Ecto neural progenitor cell (in vitro differentiated cells): ENCODE measurements at regions not wholly inside any gene's neighbourhood (a gene's known extent, or its start where the extent isn't known, plus 50 kb on each side); places are given as distances from the start of the nearest gene placed in this dataset.

Experiments used
- DNase-seq: peaks from one replicate; pipeline ENCODE4 v3.0.0-alpha.2; 2018; ENCODE audit warnings: low spot score

DNA sequence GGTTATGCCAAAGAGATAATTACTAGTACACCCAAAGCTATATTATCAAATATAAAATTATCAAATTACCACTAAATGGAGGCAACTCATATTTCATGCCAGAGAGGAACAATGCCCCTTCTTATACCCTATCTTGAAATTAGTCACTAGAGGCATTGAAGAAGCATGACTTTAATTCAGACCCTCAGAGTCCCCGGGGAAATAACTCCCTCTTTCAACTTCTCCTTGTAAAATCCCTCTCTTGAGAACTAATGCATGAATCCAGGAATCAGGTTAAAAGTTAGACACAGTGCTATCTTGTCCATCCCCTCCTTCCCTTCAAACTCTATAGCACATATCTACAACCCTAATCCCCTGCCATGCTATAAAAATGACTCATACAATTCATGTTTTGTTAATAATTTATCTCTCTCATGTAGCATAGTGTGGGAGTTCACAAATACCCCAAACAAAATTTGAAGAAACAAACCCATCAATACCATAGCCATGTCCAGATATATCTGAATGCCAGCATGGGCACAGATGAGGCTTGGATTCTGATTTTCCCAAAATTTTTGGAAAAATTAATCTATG, 665.4 kb downstream of the KCNA4 start:
- no peak for DNase-seq

DNA sequence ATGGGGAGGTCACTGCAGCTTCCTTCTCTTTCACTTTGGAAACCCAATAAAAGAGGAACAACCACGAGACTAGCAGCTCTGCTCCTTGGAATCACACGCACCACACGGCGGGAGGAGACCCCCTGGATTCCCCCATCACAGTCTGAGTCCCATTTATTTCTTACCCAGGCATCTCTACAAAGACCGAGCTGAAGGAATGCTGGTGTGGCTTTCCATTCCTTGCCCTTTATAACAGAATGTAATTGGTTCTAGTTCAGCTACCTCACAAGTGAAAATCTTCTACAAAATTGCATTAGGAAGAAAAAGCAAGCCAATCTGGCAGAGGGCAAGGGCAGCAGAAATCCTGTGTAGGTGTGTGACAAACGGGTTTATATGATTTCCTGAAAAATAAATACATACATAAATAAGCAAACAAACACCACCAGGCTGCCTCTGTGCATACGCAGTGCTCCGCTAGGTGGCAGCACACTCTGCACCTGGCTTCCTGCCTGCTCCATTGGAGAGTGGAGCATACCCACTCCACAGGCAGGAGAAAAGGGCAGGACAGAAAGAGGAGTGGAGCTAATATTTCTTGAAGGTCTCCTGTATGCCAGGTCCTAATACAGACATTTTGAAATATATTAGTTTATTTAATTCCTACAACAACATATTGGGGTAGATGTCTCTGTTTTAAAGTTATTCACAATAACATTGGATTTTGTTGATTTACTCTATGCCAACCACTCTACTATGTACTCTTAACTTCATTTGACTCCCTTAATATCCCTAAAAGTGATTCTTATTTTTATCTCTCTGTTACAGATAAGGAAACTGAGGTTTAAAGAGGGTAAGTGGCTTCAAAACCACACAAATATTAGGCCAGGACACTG, 673.1 kb downstream of the KCNA4 start:
- DNase-seq, result peak; percentile 78

DNA sequence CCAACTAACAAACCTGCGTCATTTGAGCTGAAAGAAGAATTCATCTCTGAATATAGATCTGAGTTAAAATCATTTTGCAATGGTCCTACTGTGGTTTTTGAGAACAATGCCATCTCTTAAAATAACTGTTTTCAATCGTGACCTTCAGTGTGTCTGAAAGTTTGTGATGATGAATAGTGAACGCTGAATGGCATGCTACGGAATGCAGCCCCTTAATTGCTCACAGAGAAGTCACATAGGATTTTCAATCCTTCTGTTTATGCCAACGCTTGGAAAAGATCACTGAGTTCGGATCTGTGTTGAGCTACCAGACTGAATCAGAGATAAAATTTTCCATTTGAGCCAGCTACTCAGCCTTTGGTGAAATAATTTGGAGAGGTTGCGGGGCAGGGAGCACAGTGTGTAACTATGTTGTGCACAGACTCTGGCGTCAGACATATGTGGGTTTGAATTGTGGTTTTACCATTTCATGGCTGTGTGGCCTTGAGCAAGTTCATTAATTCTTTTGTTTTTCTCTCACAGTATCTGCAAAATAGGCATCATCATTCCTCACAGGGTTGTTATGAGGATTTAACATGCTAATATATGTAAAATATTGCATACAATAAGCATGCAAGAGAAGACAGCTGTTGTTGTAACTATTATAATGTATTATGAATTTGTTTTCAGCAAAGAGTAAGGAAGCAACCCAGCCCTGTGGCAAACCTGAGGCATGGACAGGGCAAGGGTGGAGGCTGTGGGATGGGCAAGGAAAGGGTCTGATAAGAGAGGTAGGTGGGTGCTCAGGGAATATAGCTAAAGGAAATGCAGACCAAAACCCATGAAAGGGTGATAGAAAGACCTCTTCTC, 679.9 kb downstream of the KCNA4 start:
- DNase-seq, result no peak

DNA sequence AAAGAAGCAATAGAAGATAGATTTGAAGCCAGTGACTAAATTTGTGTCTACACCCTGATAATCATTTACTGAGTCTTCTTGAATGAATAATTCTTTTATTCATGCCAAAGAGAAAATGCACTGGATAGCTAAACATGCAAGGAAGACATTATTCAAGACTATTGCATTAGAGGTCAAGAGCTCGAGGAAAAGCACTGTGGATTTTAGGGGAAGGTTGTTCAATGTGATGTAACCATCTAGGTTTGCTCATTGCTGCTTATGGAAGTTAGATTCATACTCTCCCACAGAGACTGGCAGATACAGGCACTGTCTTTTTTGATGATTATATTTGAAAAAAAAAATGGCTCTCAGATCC, 682.1 kb downstream of the KCNA4 start:
- no peak for DNase-seq

DNA sequence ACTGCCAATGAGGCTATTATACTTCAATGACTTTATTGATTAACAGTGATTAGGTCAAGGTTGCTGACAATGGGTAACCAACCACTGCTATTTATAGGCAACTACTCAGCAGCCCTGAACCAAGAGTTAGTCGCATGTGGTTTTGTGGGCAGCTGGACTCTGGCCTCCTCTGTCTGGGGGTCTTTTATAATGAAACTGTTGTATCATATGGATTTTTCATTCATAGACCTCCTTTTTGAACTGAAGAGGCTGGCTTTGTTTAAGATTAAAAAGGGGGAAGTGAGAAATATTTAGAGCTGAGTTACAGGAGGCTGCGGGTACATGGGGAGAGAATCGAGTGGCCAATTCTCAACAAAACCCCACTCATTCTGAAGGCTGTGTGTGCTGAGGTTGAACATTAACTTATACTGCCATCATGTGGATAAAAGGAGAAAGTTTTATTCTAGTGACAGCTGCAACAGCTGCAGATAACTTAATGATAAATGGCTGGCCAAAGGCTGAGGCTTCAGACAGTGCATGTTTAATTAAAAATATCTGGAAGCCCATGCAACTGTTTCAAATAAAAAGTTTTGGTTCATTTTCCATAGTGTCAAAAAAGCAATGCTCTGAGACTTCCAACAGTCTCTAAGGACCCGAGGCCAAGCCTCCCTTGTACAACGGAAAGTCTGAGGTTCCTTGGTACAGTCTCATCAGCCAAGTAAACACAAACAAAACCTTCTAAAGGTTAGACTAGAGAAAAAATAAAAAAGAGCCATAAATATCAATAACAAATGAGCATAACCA, 682.6 kb downstream of the KCNA4 start:
- DNase-seq, result no peak

GRCh38 chr11:29331451-29332010, 685.3 kb downstream of the KCNA4 start:
- no peak for DNase-seq

- no peak for DNase-seq
Measured at GRCh38 chr11:29328961-29329441, 687.8 kb downstream of the KCNA4 start.

GRCh38 chr11:29327891-29328290, 688.9 kb downstream of the KCNA4 start:
- no peak for DNase-seq

DNA sequence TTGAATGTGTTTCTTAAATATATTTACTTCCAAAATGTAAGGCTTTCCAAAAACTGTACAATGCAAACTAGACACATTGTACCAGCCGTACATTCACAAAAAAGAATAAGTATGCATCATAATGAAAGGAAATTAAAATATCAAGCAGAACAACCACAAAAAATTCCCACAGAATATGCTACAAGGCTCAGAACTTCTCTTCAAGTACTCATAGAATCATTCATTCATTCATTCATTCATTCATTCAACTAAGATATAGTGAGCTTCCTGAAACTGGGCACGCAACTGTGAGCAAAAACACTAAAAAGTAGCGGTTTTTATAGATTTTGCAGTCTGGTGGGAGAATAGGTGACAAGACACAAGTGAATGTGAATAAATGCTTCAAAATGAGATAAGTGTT, 690.1 kb downstream of the KCNA4 start:
- DNase-seq, result no peak

DNA sequence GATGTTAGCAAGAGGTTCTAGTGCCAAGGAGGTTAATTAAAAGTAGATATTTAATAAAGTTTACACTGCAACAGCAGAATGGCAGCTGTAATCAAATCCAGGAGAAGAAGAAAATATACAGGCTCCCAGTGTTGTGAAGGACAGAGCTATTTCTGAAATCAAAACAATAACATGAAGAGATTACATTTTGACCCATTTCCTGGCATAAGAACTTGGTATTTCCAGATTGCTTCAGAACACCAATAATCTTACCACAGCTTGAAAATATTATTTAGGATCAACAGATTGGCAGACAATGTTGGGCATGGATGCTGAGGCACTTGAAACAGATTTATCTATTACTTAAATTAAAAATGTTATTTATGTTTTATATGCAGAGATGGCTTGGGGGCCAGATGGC, 692.5 kb downstream of the KCNA4 start:
- DNase-seq, result no peak

GRCh38 chr11:29321293-29322132, 695.3 kb downstream of the KCNA4 start:
- DNase-seq, result no peak

DNA sequence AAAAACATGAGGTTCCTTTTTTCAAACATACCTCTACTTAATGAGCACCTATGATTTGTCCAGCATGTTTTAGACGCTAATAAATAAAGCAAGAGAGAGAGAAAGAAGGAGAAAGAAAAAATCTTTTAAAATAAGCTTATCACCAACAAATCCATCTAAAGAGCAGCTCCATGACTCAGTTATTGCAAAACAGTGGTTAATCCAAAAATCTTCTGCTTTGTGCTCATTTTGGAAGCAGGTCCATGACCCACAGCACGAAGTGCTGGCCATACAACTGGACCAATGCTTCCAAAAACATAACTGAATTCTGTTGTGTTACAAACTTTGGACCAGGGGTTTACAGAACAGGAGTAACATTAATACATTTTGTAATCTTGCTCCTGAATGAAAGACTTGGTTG, 696.6 kb downstream of the KCNA4 start:
- no peak for DNase-seq

GRCh38 chr11:29319210-29319609, 697.6 kb downstream of the KCNA4 start:
- no peak for DNase-seq

GRCh38 chr11:29318134-29318845, 698.5 kb downstream of the KCNA4 start:
- no peak for DNase-seq

GRCh38 chr11:29317694-29318093, 699.1 kb downstream of the KCNA4 start:
- no peak for DNase-seq

DNA sequence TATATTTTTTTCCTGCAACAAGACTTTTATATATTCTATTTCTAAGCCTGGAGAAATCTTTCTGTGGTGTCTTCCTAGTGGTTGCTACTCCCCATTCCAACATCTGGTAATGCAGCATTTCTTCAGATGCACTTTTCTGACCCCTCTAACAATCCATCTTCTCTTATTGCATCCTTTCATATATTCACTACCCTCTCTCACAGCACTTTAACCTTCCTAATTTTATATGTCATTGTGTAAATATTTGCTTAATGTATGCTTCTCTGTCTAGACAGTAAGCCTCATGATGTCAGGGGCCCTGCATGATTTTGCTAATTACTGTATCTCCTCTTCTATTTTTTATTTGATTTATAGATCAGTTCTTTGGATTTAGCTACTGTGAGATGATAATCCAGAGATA, 701.6 kb downstream of the KCNA4 start:
- DNase-seq, result no peak

GRCh38 chr11:29314211-29314610, 702.6 kb downstream of the KCNA4 start:
- no peak for DNase-seq

DNA sequence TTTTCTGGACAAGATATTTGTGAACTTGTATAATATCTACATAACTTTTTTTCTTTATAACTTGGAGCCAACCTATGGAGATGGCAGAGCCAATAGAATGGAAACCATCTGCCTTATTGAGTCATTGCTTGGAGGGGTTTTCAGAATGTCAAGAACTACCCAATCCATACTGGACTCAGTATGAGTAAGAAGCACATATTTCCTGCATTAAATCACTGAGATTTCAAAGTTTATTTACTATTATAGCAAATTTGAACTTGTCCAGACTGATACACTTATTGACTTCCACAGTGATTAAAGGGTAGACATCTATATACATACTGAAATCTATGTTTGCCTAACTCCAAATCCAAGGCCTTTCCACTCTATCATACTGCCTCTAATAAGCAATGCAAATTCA, 704.0 kb downstream of the KCNA4 start:
- no peak for DNase-seq

DNA sequence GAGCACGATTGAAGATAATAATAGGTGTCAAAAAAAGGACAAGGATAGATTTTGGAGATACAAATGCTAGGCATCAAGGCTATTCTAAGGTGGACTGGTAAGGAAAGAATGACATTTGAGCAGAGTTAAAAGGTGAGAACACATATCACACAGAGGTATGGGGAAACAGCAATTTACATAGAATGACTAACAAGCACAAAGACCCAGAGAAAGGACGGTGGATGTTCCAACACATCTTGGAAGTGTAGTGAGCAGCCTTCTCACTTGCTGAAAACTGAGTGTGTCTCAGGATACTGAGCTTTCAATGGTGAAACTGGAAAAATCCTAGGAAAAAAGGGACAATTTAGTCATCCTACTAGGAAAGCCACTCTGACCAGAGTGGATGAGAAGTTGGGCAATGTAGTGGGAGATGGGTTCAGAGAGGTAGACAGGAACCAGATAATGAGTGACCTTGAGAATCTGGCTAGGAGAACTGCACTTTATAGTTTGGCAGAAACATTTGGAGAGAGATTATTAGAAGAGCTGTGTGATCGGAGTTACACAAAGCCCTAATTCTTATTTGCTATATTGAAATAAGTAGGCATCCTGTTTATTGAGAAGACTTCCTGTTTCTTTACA, 706.0 kb downstream of the KCNA4 start:
- DNase-seq, result no peak

DNA sequence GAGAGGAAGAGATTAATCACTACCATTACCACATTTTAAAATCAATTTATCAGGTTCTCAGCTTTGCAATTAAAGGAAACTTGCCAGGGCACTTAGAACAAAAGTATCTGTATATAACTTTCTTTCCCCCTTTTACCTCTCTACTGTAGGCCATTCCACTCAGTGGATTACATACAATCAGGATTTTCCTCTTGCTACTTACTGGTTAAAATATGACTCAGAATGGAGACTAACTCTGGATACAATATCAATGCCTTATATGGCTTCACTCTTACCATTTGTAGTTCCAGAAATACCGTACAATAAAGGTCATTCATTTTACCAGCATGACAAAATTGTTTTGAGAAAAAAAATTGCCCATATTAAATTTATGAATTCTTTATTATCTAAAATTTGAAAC, 706.8 kb downstream of the KCNA4 start:
- DNase-seq, result no peak
